ENCODE measurements at regions not wholly inside any gene's neighbourhood (a gene's known extent, or its start where the extent isn't known, plus 50 kb on each side); places are given as distances from the start of the nearest gene placed in this dataset.
A peak's percentile ranks its signal among the peaks of the same experiment; 100 is the strongest.

DNA sequence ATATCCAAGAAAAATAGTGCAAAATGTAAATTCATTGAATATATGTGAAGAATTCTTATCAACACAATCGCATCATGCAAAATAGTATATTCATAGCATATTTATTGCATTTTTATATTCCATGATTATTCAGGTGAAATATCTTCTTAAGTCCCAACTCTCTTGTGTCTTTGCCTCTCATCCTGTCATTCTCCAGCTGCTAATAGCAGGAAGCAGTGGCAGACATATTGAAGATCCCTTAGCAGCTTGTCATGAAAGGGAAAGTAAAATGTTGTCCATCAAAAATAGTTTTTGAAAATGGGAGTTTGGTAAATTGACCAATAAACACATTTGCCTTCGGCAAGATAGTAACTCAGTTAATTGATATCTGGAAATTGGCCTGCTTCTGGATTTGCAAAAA lies 265.3 kb upstream of the TGFBR2 start:
- no peak for DNase-seq

DNA sequence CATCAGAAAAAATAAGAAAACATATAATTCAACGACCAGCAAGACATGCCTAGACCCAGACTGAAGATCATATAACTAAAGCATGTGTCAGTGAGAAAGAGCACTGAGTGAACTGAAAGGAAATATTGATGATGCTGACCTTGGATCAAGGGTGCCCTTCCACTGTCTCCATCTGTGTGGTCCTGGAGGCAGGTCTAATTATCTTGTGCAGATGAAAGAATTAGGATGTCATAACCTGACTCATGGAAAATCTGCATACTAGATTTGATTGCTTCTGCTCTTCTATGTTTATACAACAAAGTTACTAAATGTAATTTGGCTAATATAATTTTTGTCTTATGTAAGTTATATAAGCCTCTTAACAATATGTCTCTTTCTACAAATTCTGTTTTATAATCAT lies 264.6 kb upstream of the TGFBR2 start:
- no peak for DNase-seq

DNA sequence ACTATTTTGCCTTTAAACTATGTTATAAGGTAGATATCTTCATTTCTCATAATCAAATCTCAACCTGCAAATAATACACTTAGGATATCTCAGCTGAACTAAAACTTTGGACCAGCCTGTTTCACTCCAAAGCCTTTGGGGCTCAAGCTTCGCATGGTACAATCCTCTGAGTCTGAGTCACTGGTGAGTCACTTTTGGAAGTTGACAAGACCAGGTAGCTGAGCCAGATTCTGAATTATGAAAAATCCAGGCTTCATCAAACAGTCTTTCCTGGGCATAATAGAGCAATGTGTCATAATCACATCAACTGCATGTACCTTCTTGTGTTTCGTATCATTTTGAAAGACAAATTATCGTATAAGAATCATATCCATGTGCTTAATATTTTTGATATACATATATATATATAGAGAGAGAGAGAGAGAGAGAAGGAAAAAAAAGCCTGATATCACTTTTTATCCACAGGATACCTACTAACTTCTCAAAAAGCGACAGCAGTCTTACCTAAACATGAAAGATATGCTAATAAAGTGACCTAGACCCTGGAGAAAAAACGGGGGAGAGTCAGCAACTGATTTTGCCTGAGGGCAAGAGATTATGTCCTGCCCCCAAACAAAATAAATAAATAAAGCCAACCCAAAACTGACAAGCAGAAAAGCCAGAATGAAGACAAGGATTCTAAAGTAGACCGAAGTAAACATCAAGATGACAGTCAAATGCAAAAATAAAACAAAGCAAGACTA lies 263.9 kb upstream of the TGFBR2 start:
- no peak for DNase-seq

DNA sequence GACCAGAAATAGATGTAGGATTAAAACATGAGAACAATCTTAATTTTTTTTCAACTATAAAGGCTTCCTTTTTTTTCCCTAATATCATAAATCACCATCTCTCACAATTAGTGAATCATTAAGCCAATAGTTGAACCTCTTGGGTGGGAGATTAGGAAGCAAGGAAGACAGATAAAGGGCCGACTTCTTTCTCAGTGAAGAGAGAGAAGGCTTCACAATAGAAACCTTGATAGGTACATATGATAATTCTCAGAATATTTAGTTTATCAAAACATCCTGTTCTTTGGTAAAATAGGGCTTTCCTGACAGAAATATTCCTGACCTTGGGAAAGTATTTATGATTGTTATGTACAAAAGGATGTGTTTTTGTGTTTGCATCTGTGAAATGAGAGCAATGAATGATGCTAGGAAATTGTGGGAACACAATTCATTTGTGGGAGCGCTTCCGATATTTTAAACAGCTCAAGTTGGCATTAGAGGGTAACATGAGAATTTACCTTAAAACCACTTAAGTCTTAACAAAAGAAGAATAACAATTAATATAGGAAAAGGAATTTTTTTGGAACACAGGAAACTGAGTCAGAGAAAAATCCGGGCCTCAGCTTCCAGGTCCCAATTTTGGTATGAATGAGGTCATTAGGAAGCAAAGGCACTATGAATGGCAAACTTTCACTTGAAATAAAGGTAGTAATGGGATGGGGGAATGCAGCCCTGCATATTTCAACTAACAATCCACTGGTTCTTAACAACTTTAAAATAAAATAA lies 263.2 kb upstream of the TGFBR2 start:
- DNase-seq, result no peak

DNA sequence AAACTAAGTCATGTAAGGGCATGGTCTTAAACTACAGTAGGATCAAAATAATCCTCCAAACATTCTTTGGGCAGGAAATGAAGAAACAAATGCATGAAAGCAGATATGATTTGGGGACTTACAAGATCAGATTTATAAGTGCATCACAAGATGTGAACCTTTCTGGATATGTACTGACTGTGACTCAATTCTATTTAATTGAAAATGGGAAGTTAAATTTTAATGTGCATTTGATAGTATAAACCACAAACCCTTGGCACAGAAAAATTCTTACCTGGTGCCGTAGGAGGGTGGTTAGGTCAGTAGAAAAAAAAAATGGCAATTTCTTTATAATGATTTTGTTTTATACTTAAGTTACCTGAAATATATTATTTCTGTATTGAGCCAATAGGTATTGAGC lies 262.5 kb upstream of the TGFBR2 start:
- no peak for DNase-seq

DNA sequence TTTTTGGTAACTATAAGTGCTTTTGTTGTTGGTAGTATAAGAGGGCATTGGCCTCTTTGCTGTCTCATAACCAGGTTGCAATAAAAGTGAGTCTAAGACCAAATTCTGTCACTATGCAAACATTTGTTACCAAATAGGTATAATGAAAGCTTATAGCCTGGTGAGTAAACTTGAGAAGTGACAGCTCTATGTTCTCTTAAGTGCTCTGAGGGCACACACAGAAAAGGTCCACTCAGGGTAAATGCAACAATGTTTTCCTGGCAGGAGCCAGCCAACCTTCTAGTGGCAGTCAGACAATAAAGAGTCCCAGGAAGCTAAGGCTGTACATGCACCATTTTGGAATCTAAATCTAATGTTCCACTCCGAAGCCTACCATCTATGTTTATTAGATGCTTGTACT lies 262.1 kb upstream of the TGFBR2 start:
- DNase-seq, result no peak

DNA sequence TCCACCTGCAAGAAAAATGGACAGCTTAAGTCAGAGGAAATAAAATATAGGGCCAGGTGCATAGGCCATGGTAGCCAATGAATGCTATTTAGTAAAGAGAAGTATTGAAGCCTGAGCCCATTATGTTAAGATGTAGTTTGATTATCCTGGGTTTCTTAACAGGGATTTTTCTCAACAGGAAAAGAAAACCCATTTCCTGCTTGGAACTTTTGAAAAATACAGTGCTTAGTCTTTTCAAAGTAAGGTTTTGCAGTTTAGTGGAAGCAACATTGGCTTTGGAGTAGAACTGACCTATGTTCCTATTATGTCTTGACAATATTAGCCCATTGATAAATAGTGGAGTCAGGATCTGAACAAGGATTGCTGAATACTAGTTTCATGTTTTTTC lies 259.5 kb upstream of the TGFBR2 start:
- no peak for DNase-seq

DNA sequence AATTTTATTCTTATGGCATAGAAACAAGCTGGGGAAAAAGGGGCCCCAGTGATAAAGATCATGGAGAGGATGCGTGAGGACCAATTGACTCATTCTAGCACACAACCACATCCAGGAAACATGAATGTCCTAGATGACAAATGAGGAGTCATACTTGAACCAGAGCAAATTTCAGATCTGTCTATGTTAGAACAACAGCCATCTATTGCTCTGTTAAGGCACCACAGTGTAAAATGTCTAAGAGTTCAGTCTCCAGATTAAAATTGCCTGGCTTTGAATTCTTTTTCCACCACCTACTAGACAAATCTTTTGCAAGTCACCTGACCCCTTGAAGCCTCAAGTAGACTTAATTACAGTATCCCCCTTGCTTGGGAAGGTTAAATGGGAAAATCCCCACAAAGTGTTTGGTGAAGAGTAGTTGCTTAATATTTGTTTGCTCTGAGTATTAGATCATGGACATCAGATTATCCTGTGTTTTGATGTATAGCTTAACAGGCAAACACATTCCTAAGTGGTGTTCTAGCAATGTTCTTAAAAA lies 258.7 kb upstream of the TGFBR2 start:
- DNase-seq, result peak; percentile 17

DNA sequence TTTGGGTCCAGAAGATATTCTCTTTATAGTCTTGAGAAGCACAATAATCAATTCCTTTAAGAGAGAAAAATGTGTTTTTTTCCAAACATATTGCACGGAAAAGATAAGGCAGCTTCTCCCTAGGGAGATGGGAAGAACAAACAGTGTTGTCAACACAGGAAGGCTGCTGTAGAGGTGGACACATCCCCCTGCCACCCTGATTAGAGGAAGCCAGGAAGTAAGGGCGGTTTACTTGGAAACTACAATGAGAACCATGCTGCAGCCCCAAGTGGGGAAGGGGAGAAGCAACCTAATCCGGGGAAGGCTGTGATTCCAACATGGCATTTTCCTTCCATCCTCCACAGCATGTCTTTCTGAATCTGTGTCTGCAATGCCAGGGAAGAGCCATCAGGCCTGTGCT lies 256.9 kb upstream of the TGFBR2 start:
- no peak for DNase-seq

DNA sequence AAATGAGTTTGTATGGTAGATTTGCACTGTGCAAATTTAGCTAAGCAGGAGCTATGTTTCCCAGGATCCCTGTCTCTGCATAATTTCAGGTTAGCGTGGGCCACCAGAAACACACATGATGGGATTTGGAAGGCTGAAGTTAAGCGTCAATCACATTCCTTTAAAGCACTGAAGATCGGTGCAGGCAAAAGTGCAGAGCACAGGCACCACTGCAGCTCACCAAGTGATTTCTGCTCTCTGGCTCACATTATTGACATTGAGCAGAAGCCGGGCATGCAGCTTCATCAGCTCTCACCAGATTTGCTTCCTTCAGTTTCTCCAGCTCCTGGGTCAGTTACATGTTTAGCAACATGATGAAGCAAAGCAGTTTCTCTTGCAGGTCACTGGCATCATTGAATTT lies 256.4 kb upstream of the TGFBR2 start:
- no peak for DNase-seq

DNA sequence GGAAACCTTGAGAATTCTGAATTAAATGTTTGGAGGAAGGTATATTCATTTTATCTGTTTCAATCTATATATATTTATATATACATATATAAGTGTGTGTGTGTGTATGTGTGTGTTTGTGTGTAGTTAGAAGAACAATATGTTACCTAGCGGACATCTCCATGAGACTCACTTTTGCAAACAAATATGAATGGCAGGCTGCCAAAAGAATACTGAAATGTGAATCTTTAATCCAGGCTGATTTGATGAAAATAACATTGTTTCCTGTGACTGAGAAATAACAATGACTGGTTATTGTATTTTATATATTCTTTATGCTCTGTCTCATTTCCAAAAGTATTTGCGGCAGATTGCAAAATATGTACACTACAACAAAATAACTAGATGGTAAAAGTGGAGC lies 255.5 kb upstream of the TGFBR2 start:
- DNase-seq, result no peak

DNA sequence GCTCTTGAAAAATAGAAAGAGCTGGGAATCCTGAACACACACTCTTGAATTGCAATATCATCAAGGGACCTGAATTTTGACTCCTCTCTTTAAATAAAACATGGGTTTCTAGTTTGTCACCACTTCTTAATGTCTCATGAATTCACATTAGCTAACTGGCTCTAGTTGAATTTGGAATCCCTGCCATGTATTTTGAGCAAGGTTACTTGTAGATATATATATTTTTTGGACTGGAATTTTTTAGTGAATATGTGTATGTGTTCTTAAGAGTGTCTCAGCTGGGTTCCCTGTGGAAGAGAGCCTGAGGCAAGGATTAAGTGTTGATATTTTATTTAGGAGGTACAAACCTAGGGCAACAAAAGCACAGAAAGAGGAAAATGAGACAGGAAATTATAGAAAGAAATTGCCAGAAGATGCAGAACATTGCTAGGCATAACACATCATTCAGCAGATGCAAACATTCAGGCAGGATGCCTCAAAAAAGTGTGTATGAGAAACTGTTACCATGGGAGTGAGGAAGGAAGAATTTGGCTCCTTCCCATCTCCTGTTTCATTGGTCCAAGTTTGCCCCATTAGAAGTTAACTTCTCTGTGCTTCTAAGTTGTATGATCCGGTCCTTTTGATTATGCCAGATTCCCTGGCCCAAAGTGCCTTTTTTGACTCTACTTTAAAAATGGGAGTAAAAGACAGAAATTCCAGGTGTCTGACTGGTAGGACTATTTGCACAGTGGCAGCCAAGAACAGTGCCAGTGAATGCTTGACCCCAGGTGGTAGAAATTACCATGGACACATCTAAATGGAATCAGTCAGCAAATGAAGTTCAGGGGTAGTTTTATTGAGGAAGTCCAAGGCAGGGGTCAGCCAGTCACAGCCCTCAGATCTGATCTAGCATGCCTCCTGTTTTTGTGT lies 253.7 kb upstream of the TGFBR2 start:
- no peak for DNase-seq

DNA sequence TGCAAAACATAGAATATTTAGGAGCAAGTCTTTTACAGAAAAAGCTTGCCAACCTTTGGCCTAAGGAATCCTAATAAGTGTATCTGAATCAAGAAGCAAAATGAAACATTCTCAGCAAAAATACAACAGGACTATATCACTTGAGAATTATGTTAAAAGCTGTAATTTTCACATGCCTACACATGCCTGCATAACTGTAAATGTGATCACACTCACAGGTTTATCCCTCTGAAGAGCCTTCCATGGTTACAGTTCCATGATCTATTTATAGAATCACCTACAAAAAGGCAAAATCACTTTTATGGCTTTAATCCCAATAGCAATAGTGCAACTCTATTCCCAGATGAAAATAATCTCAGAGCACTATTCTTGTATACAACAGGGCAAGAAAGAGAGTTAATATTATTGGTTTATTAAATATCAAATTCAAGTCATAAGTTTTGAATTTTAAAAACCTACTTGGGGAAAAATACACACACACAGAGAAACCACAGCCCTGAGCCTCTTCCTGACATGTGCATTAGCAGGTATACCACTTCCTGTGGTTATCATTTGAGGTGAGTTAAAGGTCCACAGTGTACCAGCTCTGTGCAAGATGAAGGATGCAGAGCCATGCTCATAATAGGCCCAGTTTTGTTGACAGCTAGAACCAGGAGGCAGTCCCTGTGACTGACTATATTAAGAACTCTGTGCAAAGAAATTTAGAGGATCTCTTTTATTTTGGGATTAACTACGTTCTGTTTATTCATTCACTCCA lies 252.5 kb upstream of the TGFBR2 start:
- DNase-seq, result no peak

DNA sequence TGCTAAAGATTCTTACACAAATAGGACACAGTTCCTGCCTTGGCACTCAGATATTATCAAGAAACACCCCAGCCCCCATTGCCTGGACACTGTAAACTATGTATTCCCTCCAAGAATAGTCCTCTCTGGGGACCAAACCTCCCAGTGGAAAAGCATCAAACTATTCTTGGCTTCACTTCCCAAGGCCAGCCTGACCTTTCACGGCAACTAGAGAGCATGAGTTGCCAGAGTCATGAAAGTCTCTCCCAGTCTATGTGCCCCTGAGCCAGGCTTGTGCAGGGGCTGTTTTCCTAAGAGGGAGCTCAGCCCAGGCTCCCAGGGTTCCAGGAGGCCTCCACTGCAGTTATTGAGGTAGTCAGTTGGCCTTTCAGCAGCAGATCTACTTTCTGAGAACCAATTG lies 251.9 kb upstream of the TGFBR2 start:
- DNase-seq, result no peak

DNA sequence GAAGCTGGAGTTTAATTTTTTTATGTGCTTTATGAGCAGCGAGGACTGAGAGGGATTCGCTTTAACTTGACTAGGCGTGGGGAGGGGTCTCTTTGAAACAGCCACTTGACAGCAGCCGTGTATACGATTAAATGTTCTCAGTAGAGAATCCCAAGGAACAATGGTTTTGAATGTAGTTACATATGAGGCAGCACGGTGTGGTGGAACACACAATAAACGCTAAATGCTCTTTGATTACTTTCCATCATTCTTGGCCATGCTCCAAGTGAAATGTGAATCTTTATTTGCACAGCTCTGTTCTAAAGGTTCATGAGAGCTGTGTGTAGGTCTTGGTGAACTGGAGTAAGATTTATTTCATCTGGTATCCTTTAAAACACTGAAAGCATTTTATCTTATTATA lies 251.4 kb upstream of the TGFBR2 start:
- DNase-seq, result no peak

DNA sequence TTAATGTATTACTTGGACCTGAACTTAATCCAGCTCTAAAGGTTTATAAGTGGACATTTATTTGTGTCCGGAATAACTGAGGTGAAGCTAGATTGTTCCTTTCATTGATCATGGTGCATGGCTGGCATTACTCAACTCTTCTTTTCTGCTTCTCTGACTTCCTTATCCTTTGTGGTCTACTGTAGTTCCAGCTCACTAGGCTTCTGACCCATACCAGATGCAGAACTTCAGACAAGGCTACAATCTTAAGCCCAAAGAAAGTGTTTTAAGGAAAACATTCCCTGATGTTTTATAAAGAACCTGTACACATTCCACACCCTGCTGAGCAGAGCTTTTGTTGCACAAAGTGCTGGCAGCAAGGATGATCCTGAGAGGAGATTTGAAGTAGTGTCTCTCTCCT lies 250.8 kb upstream of the TGFBR2 start:
- DNase-seq, result no peak

DNA sequence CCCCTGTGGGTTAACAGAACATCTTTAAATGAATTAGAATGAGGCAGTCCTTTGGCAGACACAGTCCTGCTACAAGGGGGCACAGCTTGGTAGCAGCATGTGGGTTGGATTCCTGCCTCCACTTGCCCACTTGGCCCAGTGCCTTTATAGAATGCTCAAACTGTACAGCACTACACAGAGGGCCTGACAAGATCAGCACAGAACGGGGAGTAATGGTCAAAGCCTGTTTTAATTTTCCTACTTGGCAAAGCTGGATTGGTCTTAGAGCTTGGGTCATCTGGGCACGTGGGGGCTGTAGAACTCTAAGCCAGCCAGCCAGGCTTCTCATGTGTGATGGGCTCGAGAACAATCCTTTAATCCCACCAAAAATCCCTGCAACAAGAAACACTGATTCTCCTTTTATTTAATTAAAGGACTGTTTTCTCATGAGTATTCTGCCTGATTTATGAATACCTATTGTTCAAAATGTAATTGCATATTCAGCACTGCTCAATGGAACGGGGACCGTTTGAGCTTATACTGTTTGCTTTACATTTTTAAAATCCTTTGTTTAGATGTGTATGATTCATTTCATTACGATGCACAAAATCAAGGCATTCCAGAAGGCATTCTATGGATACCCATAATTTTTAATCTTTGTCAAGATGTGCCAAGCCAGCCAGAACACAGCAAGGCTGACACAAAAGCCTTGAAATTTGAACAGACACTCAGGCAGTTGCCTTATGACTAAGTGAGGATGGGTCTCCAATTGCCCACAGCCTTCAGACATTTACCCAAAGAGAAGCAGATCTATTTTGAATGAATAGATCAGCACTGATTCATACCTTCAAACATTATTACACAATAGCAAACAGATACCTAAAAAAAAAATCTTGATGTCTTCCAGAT lies 249.3 kb upstream of the TGFBR2 start:
- DNase-seq, result no peak

DNA sequence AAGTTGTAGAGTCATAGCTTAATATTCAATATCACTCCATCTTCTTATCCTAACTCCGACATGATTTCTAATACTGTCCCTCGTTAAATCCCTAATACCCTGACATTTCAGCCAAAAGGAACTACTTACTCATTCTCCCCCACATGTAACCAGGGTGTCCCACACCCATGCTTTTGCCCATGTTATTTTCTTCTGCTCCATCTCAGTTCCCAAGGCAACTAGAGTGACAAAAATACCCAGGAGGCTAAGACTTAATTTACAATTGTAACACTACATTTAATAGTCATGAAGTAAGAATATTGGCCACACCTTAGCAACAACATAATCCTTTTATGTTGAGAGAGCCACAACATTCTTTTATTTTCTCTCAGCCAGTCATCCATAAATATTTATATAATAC lies 248.5 kb upstream of the TGFBR2 start:
- DNase-seq, result no peak

DNA sequence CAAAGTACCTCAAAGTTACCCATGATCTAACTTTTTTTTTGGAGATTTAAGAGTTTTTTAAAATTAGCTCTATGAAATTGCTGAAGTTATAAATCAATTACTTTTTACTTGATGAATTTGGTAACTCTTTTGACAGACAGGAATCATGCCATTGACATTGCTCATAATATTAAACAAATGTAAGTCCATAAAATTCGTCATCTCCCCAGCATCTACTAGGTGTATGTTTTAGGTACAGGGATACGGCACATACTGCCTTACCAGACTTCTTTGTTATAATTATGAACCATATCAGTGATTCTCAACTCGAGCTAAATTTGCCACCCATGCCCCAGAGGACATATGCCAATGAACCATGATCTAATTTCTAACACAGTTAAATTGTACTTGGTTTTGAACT lies 247.5 kb upstream of the TGFBR2 start:
- DNase-seq, result no peak

DNA sequence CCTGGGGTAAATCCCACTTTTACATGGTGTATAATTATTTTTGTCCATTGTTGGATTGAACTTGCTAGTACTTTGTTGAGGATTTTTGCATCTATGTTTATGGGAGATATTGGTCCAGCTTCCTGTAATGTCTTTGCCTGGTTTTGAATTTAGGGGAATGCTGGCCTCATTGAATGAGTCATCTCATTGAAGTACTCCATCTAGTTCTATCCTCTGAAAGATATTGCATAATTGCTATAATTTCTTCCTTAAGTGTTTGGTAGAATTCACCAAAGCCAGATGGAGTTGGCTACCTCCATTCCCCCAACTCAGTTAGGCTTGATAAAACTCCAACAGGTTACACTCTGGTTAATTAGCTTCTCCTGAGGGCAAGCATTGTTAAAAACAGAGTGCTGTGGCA lies 237.4 kb upstream of the TGFBR2 start:
- DNase-seq, result no peak

DNA sequence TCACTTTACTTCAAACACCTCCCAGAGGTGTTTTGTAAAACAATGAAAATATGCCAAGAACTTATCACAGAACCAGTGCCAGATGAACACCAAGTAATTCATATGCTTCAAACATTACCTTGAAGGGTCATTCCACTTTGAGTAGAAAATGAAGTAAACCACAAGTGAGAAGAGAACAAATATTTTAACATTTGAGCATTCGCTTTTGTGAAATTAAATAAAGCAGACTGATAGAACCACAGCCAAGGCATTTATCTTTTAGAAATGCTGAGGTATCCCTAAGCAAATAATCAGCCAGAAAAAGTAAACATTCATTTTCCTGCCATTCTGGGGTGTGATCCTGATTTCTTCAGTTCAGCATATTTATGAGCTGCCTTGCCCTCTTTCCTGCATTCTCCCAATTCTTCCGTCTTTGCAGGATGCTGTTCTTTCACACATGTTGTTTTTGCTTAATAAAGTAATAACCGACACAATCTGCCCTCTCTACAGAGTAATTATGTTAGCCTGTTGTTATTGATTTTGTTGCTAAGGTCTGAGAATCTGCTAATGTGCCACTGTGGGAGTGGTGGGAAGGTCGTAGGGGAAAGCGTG lies 235.6 kb upstream of the TGFBR2 start:
- no peak for DNase-seq
